ENCODE measurements at regions not wholly inside any gene's neighbourhood (a gene's known extent, or its start where the extent isn't known, plus 50 kb on each side); places are given as distances from the start of the nearest gene placed in this dataset.

- TF ChIP-seq POLR2A (IDR thresholded peaks at IDR 0.05) = no peak
- no peak for TF ChIP-seq CTCF (IDR thresholded peaks at IDR 0.05)
These were observed 1072.8 kb downstream of the TMEM121 start for GRCh38 chr14:106599209-106599608.

Data from testis (tissue), 2 donors.